Ishikawa (cell line): ENCODE measurements at regions not wholly inside any gene's neighbourhood (a gene's known extent, or its start where the extent isn't known, plus 50 kb on each side); places are given as distances from the start of the nearest gene placed in this dataset.

ENCODE experiments used
- CEBPB ChIP-seq: IDR thresholded peaks from 2 replicates; pipeline ENCODE4 v1.6.1; 2012
- CREB1 ChIP-seq: IDR thresholded peaks from 2 replicates; pipeline ENCODE4 v1.6.1; 2012; ENCODE audit warnings: low read depth
- EGR1 ChIP-seq: IDR thresholded peaks from 2 replicates; pipeline ENCODE4 v1.6.1; 2012
- EP300 ChIP-seq: IDR thresholded peaks from 2 replicates; pipeline ENCODE4 v1.6.1; 2012; ENCODE audit warnings: borderline replicate concordance
- FOXM1 ChIP-seq: IDR thresholded peaks from 2 replicates; pipeline ENCODE4 v1.6.1; 2012; ENCODE audit warnings: low read depth, borderline replicate concordance
- NFIC ChIP-seq: IDR thresholded peaks from 2 replicates; pipeline ENCODE4 v1.6.1; 2012
- RAD21 ChIP-seq: IDR thresholded peaks from 2 replicates; pipeline ENCODE4 v1.6.1; 2012; ENCODE audit warnings: low read depth
- TAF1 ChIP-seq: IDR thresholded peaks from 2 replicates; pipeline ENCODE4 v1.6.1; 2012; ENCODE audit warnings: low read depth, mild to moderate bottlenecking
- TCF12 ChIP-seq: IDR thresholded peaks from 2 replicates; pipeline ENCODE4 v1.6.1; 2012; ENCODE audit warnings: low read depth
- TEAD4 ChIP-seq: IDR thresholded peaks from 2 replicates; pipeline ENCODE4 v1.6.1; 2012
- YY1 ChIP-seq: IDR thresholded peaks from 2 replicates; pipeline ENCODE4 v1.6.1; 2012; ENCODE audit warnings: low read depth
- ZBTB7A ChIP-seq: IDR thresholded peaks from 2 replicates; pipeline ENCODE4 v1.6.1; 2012; ENCODE audit warnings: low read depth
- TF ChIP-seq, protein P1 (sequence below): IDR thresholded peaks from 2 replicates; pipeline ENCODE4 v1.6.1; 2012
- TF ChIP-seq, protein P2 (sequence below): IDR thresholded peaks from 2 replicates; pipeline ENCODE4 v1.6.1; 2012; ENCODE audit warnings: low read depth, mild to moderate bottlenecking
- TF ChIP-seq, protein P3 (sequence below): IDR thresholded peaks from 2 replicates; pipeline ENCODE4 v1.6.1; 2012

DNA sequence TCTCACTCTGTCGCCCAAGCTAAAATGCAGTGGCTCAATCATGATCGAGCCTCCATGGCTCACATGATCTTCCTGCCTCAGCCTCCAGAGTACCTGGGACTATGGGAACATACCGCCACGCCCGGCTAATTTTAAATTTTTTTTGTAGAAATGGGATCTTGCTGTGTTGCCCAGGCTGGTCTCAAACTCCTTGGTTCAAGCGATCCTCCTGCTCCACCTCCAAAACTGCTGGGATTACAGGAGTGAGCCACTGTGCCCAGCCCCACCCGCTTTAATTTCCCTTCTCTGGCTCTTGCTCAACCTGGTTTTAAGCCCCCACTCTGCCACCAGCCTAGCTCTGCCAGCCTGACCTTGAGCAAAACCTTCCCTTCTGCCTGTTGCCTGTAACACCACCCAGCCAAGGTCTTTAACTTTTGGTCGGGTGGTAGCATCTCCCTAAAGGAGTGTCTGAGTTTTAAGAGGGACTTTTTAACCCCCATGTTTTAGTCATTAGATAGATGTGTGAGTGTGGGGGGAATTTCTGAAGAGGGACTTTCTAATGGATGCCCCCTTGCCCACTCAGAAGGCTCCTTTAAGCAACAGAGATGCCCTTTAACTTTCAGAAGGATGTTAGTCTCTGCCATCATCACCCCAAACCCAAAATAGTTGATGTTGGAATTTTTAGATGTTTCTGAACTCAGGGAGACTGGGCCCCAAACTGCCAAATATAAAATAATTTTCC lies 71.8 kb upstream of the FOXP4 start:
- TF ChIP-seq RAD21 (no peak), ZBTB7A (no peak), TCF12 (no peak), EGR1 (no peak), YY1 (no peak), TAF1 (no peak), TEAD4 (no peak), EP300 (no peak), CEBPB (no peak)
- TF ChIP-seq, protein P1, sequence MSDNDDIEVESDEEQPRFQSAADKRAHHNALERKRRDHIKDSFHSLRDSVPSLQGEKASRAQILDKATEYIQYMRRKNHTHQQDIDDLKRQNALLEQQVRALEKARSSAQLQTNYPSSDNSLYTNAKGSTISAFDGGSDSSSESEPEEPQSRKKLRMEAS: no peak

DNA sequence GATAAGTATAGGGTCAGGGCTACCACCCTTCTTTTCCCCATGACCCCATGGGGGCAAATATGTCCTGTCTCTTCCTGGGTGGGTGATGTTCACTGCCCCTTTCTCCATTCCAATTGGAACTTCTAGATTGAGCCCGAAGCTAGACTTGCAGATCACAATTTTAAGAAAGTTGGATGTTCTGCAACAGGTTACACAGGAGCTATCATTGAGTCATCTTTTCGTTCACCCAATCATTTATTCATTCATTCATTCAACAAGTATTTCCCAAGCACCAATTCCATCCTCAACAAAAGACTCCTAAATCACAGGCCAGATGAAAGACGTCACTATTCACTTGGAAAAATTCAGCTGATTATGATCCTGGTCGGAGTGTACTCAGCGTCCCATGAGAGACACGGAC lies 71.0 kb upstream of the FOXP4 start:
- no peak for TF ChIP-seq CEBPB
- no peak for TF ChIP-seq ZBTB7A
- TF ChIP-seq, protein P1: no peak
- TF ChIP-seq TAF1: no peak
- TF ChIP-seq, protein P2, sequence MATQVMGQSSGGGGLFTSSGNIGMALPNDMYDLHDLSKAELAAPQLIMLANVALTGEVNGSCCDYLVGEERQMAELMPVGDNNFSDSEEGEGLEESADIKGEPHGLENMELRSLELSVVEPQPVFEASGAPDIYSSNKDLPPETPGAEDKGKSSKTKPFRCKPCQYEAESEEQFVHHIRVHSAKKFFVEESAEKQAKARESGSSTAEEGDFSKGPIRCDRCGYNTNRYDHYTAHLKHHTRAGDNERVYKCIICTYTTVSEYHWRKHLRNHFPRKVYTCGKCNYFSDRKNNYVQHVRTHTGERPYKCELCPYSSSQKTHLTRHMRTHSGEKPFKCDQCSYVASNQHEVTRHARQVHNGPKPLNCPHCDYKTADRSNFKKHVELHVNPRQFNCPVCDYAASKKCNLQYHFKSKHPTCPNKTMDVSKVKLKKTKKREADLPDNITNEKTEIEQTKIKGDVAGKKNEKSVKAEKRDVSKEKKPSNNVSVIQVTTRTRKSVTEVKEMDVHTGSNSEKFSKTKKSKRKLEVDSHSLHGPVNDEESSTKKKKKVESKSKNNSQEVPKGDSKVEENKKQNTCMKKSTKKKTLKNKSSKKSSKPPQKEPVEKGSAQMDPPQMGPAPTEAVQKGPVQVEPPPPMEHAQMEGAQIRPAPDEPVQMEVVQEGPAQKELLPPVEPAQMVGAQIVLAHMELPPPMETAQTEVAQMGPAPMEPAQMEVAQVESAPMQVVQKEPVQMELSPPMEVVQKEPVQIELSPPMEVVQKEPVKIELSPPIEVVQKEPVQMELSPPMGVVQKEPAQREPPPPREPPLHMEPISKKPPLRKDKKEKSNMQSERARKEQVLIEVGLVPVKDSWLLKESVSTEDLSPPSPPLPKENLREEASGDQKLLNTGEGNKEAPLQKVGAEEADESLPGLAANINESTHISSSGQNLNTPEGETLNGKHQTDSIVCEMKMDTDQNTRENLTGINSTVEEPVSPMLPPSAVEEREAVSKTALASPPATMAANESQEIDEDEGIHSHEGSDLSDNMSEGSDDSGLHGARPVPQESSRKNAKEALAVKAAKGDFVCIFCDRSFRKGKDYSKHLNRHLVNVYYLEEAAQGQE: no peak
- TF ChIP-seq TCF12: no peak
- no peak for TF ChIP-seq TEAD4
- TF ChIP-seq, protein P3, sequence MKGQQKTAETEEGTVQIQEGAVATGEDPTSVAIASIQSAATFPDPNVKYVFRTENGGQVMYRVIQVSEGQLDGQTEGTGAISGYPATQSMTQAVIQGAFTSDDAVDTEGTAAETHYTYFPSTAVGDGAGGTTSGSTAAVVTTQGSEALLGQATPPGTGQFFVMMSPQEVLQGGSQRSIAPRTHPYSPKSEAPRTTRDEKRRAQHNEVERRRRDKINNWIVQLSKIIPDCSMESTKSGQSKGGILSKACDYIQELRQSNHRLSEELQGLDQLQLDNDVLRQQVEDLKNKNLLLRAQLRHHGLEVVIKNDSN: no peak
- TF ChIP-seq FOXM1: no peak
- TF ChIP-seq YY1: no peak
- TF ChIP-seq EP300: no peak
- no peak for TF ChIP-seq CREB1
- no peak for TF ChIP-seq EGR1
- TF ChIP-seq NFIC: no peak
- TF ChIP-seq RAD21: no peak

DNA sequence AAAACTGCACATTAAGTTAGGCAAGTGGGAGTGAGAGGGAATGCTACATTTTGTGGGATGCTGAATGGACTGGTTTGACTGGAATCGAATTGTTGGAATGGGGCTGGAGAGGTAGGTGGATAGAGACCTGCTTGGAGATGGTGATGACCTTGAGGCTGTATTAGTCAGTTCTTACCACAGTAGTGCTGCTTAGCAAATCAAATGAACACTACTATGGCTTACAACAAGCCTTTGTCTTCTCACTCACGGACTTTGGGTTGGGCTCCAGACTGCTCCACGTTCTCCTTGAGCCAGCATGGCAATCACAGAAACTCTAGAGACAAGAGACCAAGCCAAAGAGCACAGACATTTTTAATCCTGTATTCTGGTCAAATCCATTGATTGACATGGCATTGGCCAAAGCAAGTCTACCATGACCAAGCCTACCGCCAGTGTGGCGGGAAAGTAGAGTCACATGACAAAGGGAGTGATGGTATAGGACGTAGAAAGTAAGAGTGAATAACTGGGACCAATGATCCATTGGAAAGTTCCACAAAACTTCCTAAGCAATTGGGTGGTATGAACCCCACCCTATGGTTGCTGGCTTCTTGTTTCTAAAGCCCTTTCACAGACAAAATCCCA lies 70.3 kb upstream of the FOXP4 start:
- TF ChIP-seq NFIC (no peak), TCF12 (no peak), CREB1 (no peak), CEBPB (no peak), EGR1 (no peak)

DNA sequence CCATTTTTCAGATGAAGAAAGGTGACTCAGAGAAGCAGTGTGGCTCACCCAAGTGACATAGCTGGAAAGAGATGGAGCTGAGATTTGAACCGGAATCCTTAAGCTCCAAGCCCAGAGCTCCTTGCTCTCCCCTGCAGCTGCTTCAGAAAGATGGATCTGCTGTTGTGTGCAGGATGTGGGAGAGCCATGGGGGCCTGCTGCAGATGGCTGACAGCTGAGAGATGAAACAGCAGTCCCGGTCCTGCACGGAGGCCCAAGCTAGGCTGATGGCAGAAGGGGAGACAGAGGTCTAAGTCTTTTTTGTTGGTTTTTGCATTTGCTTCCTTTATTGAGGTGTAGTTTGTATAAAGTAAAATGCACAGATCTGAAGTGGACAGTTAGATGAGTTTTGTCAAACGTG lies 69.8 kb upstream of the FOXP4 start:
- TF ChIP-seq NFIC (no peak), TEAD4 (no peak), CREB1 (no peak), TAF1 (no peak), YY1 (no peak), ZBTB7A (no peak), RAD21 (no peak)
- TF ChIP-seq, protein P1: no peak

DNA sequence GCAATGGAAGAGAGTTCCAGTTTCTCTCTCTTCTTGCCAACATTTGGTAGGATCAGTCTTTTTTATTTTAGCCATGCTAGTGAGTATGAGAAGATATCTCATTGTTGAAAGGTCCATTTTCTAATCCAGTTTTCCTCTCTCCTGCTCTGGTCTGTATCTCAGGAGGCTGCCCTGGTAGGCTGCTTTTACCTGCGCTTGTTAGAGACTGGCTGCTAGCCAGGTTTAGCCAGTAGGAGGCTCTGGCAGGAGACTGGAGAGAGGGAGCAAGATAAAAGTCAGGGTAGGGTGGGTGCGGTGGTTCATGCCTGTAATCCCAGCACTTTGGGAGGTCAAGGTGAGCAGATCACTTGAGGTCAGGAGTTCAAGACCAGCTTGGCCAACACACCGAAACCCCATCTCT lies 68.6 kb upstream of the FOXP4 start:
- TF ChIP-seq RAD21 (no peak), TAF1 (no peak), CEBPB (no peak), EP300 (no peak), NFIC (no peak), FOXM1 (no peak), TCF12 (no peak)
- TF ChIP-seq, protein P3: no peak

DNA sequence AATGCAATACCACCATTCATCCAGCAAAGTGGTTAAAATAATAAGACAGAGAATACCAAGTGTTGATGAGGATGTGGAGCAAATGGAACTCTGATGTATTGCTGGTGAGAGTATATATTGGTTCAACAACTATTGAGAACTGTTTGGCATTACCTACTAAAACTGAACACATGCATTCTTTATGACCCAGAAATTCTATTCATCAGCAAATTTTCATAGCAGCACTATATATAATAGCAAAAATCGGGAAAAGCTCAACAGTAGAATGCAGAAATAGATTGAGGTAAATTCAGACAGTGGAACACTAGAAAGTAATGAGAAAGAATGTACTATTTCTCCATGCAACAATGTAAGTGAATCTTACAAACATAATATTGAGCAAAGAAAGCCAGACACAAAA lies 62.2 kb upstream of the FOXP4 start:
- TF ChIP-seq TAF1 (no peak), TCF12 (no peak), TEAD4 (no peak), CEBPB (no peak), FOXM1 (no peak), EP300 (no peak), YY1 (no peak), NFIC (no peak), ZBTB7A (no peak), EGR1 (no peak), CREB1 (no peak)
- TF ChIP-seq, protein P1: no peak
- TF ChIP-seq, protein P3: no peak
- TF ChIP-seq, protein P2: no peak
